SK-N-SH (cell line): ENCODE measurements at regions not wholly inside any gene's neighbourhood (a gene's known extent, or its start where the extent isn't known, plus 50 kb on each side); places are given as distances from the start of the nearest gene placed in this dataset.

Experiments used
- POLR2AphosphoS5 ChIP-seq: IDR thresholded peaks from 2 replicates; pipeline ENCODE4 v1.6.1; 2012; ENCODE audit warnings: low read depth, low read length
- RAD21 ChIP-seq: IDR thresholded peaks from 2 replicates; pipeline ENCODE4 v1.6.1; 2012; ENCODE audit warnings: mild to moderate bottlenecking, low read length
- TF ChIP-seq, protein P1 (sequence below): fragments of 200-600 bp; sonication (generic); IDR thresholded peaks from 2 replicates; pipeline ENCODE4 v1.6.1; 2017; ENCODE audit warnings: antibody characterized with exemption, mild to moderate bottlenecking, moderate library complexity
- TF ChIP-seq, protein P2 (sequence below): IDR thresholded peaks from 2 replicates; pipeline ENCODE4; 2012

DNA sequence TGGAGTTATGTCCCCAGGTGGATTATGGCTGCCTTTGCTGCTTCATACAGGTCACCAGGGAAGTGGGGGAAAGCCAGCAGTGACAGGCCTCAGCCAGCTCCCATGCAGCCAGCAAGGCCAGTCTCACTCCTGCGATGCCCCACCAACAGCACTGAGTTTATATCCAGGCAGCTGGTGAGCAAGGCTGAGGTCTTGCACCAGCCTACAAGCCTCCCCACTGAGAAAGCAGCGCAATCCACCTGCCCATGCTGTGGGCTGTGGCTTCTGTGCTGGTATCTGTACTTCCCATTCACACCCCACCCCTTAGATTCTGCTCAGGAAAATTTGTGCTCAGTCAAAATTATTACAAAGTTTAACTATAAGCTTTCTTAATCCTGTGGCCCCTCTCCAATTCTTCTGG is 153.5 kb downstream of the HHIP start:
- TF ChIP-seq POLR2AphosphoS5 = no peak
- TF ChIP-seq, protein P1, sequence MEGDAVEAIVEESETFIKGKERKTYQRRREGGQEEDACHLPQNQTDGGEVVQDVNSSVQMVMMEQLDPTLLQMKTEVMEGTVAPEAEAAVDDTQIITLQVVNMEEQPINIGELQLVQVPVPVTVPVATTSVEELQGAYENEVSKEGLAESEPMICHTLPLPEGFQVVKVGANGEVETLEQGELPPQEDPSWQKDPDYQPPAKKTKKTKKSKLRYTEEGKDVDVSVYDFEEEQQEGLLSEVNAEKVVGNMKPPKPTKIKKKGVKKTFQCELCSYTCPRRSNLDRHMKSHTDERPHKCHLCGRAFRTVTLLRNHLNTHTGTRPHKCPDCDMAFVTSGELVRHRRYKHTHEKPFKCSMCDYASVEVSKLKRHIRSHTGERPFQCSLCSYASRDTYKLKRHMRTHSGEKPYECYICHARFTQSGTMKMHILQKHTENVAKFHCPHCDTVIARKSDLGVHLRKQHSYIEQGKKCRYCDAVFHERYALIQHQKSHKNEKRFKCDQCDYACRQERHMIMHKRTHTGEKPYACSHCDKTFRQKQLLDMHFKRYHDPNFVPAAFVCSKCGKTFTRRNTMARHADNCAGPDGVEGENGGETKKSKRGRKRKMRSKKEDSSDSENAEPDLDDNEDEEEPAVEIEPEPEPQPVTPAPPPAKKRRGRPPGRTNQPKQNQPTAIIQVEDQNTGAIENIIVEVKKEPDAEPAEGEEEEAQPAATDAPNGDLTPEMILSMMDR = no peak
- no peak for TF ChIP-seq RAD21
- TF ChIP-seq, protein P2, sequence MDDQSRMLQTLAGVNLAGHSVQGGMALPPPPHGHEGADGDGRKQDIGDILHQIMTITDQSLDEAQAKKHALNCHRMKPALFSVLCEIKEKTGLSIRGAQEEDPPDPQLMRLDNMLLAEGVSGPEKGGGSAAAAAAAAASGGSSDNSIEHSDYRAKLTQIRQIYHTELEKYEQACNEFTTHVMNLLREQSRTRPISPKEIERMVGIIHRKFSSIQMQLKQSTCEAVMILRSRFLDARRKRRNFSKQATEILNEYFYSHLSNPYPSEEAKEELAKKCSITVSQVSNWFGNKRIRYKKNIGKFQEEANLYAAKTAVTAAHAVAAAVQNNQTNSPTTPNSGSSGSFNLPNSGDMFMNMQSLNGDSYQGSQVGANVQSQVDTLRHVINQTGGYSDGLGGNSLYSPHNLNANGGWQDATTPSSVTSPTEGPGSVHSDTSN = no peak
